ENCODE measurements at regions not wholly inside any gene's neighbourhood (a gene's known extent, or its start where the extent isn't known, plus 50 kb on each side); places are given as distances from the start of the nearest gene placed in this dataset.

- TF ChIP-seq CTCF (IDR thresholded peaks at IDR 0.05): no peak
- no peaks in the 10 kb centered on the region for H3K9me3 ChIP-seq
- intact Hi-C loops (cut with DNase I, micrococcal nuclease): no loop called here
- no peaks in the 10 kb centered on the region for H3K4me1 ChIP-seq (ENCODE audit: low read depth)
- no peaks in the 10 kb centered on the region for H3K36me3 ChIP-seq (ENCODE audit: low read depth)
- DNase-seq (no peak), ATAC-seq (no peak)
- H3K4me3 ChIP-seq: no peak overlapping the region
Observed at GRCh38 chr1:14254251-14254650, 344.2 kb upstream of the KAZN start.

GRCh38 chr1:14255233-14255632, 343.3 kb upstream of the KAZN start:
- intact Hi-C loops (cut with DNase I, micrococcal nuclease): no loop called here
- no peaks in the 10 kb centered on the region for H3K4me1 ChIP-seq (ENCODE audit: low read depth)
- no peak for TF ChIP-seq CTCF (IDR thresholded peaks at IDR 0.05)
- no peak overlapping the region for H3K4me3 ChIP-seq
- no peaks in the 10 kb centered on the region for H3K36me3 ChIP-seq (ENCODE audit: low read depth)
- DNase-seq (no peak), ATAC-seq (no peak)
- no peaks in the 10 kb centered on the region for H3K9me3 ChIP-seq

GRCh38 chr1:14255711-14256110, 342.8 kb upstream of the KAZN start:
- H3K4me3 ChIP-seq: no peak overlapping the region
- no peaks in the 10 kb centered on the region for H3K36me3 ChIP-seq (ENCODE audit: low read depth)
- intact Hi-C loops (cut with DNase I, micrococcal nuclease): no loop called here
- DNase-seq (no peak), ATAC-seq (no peak)
- TF ChIP-seq CTCF (IDR thresholded peaks at IDR 0.05): no peak
- no peaks in the 10 kb centered on the region for H3K4me1 ChIP-seq (ENCODE audit: low read depth)
- no peaks in the 10 kb centered on the region for H3K9me3 ChIP-seq

- peak; percentile 66 to 76 (median 66) for DNase-seq
- H3K4me1 ChIP-seq (ENCODE audit: low read depth): no peaks in the 10 kb centered on the region
- peak; percentile 76 for ATAC-seq
- no peaks in the 10 kb centered on the region for H3K36me3 ChIP-seq (ENCODE audit: low read depth)
- intact Hi-C loops (cut with DNase I, micrococcal nuclease): no loop called here
- no peak overlapping the region for H3K4me3 ChIP-seq
- no peak for TF ChIP-seq CTCF (IDR thresholded peaks at IDR 0.05)
- H3K9me3 ChIP-seq: no peaks in the 10 kb centered on the region
Observed at GRCh38 chr1:14259191-14259757, 339.2 kb upstream of the KAZN start.

- H3K4me3 ChIP-seq: no peak overlapping the region
- ATAC-seq (no peak), DNase-seq (no peak)
- no peak for TF ChIP-seq CTCF (IDR thresholded peaks at IDR 0.05)
- intact Hi-C loops (cut with DNase I, micrococcal nuclease): no loop called here
- no peaks in the 10 kb centered on the region for H3K4me1 ChIP-seq (ENCODE audit: low read depth)
- H3K36me3 ChIP-seq (ENCODE audit: low read depth): no peaks in the 10 kb centered on the region
- H3K9me3 ChIP-seq: no peaks in the 10 kb centered on the region
Observed at GRCh38 chr1:14260480-14260879, 338.0 kb upstream of the KAZN start.

- ATAC-seq (no peak), DNase-seq (no peak)
- no peaks in the 10 kb centered on the region for H3K36me3 ChIP-seq (ENCODE audit: low read depth)
- no peak for TF ChIP-seq CTCF (IDR thresholded peaks at IDR 0.05)
- no peaks in the 10 kb centered on the region for H3K4me1 ChIP-seq (ENCODE audit: low read depth)
- H3K4me3 ChIP-seq: no peak overlapping the region
- intact Hi-C loops (cut with DNase I, micrococcal nuclease): no loop called here
- H3K9me3 ChIP-seq: no peaks in the 10 kb centered on the region
Observed at GRCh38 chr1:14261395-14261794, 337.1 kb upstream of the KAZN start.

Data from mucosa of descending colon (tissue), 3 donors.